Ishikawa (cell line): ENCODE measurements at regions not wholly inside any gene's neighbourhood (a gene's known extent, or its start where the extent isn't known, plus 50 kb on each side); places are given as distances from the start of the nearest gene placed in this dataset.

Experiments used
- CEBPB ChIP-seq: IDR thresholded peaks from 2 replicates; pipeline ENCODE4 v1.6.1; 2012
- CREB1 ChIP-seq: IDR thresholded peaks from 2 replicates; pipeline ENCODE4 v1.6.1; 2012; ENCODE audit warnings: low read depth
- EGR1 ChIP-seq: IDR thresholded peaks from 2 replicates; pipeline ENCODE4 v1.6.1; 2012
- EP300 ChIP-seq: IDR thresholded peaks from 2 replicates; pipeline ENCODE4 v1.6.1; 2012; ENCODE audit warnings: borderline replicate concordance
- FOXM1 ChIP-seq: IDR thresholded peaks from 2 replicates; pipeline ENCODE4 v1.6.1; 2012; ENCODE audit warnings: low read depth, borderline replicate concordance
- MAX ChIP-seq: IDR thresholded peaks from 2 replicates; pipeline ENCODE4 v1.6.1; 2012
- NFIC ChIP-seq: IDR thresholded peaks from 2 replicates; pipeline ENCODE4 v1.6.1; 2012
- RAD21 ChIP-seq: IDR thresholded peaks from 2 replicates; pipeline ENCODE4 v1.6.1; 2012; ENCODE audit warnings: low read depth
- REST ChIP-seq: IDR thresholded peaks from 2 replicates; pipeline ENCODE4 v1.6.1; 2012; ENCODE audit warnings: low read depth, mild to moderate bottlenecking
- TAF1 ChIP-seq: IDR thresholded peaks from 2 replicates; pipeline ENCODE4 v1.6.1; 2012; ENCODE audit warnings: low read depth, mild to moderate bottlenecking
- TCF12 ChIP-seq: IDR thresholded peaks from 2 replicates; pipeline ENCODE4 v1.6.1; 2012; ENCODE audit warnings: low read depth
- TEAD4 ChIP-seq: IDR thresholded peaks from 2 replicates; pipeline ENCODE4 v1.6.1; 2012
- YY1 ChIP-seq: IDR thresholded peaks from 2 replicates; pipeline ENCODE4 v1.6.1; 2012; ENCODE audit warnings: low read depth
- ZBTB7A ChIP-seq: IDR thresholded peaks from 2 replicates; pipeline ENCODE4 v1.6.1; 2012; ENCODE audit warnings: low read depth
- TF ChIP-seq, protein P1 (sequence below): IDR thresholded peaks from 2 replicates; pipeline ENCODE4 v1.6.1; 2012

DNA sequence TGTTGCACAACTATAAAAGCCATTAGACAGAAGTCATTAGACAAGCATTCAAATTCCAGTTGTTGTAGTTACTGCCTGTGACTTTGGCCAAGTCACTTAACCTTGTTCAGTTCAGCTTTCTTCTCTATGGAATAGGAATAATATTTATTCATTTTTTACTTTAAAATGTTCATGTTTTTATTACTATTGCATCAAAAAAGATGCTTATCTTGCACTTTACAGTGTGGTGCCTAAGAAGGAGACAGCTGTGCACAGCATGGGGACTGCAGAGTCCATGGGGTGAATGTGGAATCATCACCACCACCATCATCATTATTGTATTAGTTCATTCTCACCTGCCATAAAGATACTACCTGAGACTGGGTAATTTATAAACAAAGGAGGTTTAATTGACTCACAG lies 504.2 kb downstream of the SOX2 start:
- TF ChIP-seq EGR1 (no peak), NFIC (no peak), CEBPB (no peak), REST (no peak), EP300 (no peak), ZBTB7A (no peak), MAX (no peak), FOXM1 (no peak)
- TF ChIP-seq, protein P1, sequence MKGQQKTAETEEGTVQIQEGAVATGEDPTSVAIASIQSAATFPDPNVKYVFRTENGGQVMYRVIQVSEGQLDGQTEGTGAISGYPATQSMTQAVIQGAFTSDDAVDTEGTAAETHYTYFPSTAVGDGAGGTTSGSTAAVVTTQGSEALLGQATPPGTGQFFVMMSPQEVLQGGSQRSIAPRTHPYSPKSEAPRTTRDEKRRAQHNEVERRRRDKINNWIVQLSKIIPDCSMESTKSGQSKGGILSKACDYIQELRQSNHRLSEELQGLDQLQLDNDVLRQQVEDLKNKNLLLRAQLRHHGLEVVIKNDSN: no peak

GRCh38 chr3:182216311-182216970 lies 504.7 kb downstream of the SOX2 start:
- TF ChIP-seq RAD21 (no peak), EP300 (no peak), EGR1 (no peak), NFIC (no peak), FOXM1 (no peak), TEAD4 (no peak), ZBTB7A (no peak), CREB1 (no peak), MAX (no peak)
- TF ChIP-seq, protein P1: no peak

DNA sequence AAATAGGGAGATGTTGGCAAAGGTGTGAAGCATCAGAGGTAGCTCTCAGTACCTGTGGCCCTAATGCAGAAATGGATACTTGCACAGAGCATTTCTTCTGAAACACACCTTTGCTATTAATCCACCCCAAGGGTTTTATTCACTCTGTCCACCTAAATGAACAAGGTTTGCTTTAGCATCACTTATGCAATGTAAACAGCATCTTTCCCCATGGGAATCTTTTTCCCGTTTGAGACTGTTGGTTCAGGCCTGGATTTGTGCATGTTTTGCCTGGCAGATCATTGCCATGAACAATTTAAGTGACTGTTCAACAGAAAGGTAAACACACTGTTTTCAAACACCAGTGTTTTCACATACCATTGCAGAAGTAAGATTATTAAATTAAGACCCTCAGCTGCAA lies 508.3 kb downstream of the SOX2 start:
- TF ChIP-seq REST (no peak), ZBTB7A (no peak), RAD21 (no peak), YY1 (no peak)

- TF ChIP-seq TAF1: no peak
- no peak for TF ChIP-seq EGR1
- TF ChIP-seq ZBTB7A: no peak
- no peak for TF ChIP-seq REST
- TF ChIP-seq, protein P1: no peak
- TF ChIP-seq CEBPB: no peak
- TF ChIP-seq MAX: no peak
- TF ChIP-seq EP300: no peak
- TF ChIP-seq CREB1: no peak
- no peak for TF ChIP-seq TEAD4
- no peak for TF ChIP-seq YY1
- no peak for TF ChIP-seq FOXM1
- no peak for TF ChIP-seq TCF12
- TF ChIP-seq NFIC: no peak
- no peak for TF ChIP-seq RAD21
Measured at GRCh38 chr3:182220471-182220870, 508.7 kb downstream of the SOX2 start.
